ENCODE measurements at regions not wholly inside any gene's neighbourhood (a gene's known extent, or its start where the extent isn't known, plus 50 kb on each side); places are given as distances from the start of the nearest gene placed in this dataset.

GRCh38 chr2:121051311-121051710 lies 233.7 kb downstream of the TFCP2L1 start:
- no peak for TF ChIP-seq SUZ12 (IDR thresholded peaks at IDR 0.05)
- no peak for TF ChIP-seq TARDBP (IDR thresholded peaks at IDR 0.05)
